HL-60 (cell line): ENCODE measurements at regions not wholly inside any gene's neighbourhood (a gene's known extent, or its start where the extent isn't known, plus 50 kb on each side); places are given as distances from the start of the nearest gene placed in this dataset.

ENCODE experiments used
- POLR2AphosphoS5 ChIP-seq: IDR thresholded peaks from 2 replicates; pipeline ENCODE4 v1.6.1; 2012; ENCODE audit warnings: low read depth
- TF ChIP-seq, protein P1 (sequence below): IDR thresholded peaks from one replicate; pipeline ENCODE4 v1.5.1; 2011; ENCODE audit warnings: low read length, control low read depth, inconsistent platforms; ENCODE audit not compliant: insufficient read depth
- TF ChIP-seq, protein P2 (sequence below): IDR thresholded peaks from 2 replicates; pipeline ENCODE4 v1.6.1; 2012; ENCODE audit warnings: low read depth; ENCODE audit not compliant: insufficient replicate concordance

DNA sequence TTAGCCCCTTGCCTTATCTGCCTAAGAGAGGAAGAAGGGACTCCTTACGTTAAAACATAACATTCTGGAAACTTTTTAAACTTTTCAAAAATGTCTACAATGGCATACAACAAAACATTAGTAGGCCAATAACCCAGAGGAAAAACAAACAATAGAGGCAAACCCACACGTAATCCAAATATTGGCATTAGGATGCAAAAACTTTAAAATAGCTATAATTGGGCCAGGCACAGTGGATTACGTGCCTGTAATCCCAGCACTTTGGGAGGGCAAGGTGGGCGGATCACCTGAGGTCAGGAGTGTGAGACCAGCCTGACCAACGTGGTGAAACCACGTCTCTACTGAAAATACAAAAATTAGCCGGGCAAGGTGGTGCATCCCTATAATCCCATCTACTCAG lies 134.9 kb downstream of the AQP9 start:
- TF ChIP-seq, protein P1, sequence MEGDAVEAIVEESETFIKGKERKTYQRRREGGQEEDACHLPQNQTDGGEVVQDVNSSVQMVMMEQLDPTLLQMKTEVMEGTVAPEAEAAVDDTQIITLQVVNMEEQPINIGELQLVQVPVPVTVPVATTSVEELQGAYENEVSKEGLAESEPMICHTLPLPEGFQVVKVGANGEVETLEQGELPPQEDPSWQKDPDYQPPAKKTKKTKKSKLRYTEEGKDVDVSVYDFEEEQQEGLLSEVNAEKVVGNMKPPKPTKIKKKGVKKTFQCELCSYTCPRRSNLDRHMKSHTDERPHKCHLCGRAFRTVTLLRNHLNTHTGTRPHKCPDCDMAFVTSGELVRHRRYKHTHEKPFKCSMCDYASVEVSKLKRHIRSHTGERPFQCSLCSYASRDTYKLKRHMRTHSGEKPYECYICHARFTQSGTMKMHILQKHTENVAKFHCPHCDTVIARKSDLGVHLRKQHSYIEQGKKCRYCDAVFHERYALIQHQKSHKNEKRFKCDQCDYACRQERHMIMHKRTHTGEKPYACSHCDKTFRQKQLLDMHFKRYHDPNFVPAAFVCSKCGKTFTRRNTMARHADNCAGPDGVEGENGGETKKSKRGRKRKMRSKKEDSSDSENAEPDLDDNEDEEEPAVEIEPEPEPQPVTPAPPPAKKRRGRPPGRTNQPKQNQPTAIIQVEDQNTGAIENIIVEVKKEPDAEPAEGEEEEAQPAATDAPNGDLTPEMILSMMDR: no peak
- no peak for TF ChIP-seq POLR2AphosphoS5
- TF ChIP-seq, protein P2, sequence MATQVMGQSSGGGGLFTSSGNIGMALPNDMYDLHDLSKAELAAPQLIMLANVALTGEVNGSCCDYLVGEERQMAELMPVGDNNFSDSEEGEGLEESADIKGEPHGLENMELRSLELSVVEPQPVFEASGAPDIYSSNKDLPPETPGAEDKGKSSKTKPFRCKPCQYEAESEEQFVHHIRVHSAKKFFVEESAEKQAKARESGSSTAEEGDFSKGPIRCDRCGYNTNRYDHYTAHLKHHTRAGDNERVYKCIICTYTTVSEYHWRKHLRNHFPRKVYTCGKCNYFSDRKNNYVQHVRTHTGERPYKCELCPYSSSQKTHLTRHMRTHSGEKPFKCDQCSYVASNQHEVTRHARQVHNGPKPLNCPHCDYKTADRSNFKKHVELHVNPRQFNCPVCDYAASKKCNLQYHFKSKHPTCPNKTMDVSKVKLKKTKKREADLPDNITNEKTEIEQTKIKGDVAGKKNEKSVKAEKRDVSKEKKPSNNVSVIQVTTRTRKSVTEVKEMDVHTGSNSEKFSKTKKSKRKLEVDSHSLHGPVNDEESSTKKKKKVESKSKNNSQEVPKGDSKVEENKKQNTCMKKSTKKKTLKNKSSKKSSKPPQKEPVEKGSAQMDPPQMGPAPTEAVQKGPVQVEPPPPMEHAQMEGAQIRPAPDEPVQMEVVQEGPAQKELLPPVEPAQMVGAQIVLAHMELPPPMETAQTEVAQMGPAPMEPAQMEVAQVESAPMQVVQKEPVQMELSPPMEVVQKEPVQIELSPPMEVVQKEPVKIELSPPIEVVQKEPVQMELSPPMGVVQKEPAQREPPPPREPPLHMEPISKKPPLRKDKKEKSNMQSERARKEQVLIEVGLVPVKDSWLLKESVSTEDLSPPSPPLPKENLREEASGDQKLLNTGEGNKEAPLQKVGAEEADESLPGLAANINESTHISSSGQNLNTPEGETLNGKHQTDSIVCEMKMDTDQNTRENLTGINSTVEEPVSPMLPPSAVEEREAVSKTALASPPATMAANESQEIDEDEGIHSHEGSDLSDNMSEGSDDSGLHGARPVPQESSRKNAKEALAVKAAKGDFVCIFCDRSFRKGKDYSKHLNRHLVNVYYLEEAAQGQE: no peak
